ENCODE measurements at regions not wholly inside any gene's neighbourhood (a gene's known extent, or its start where the extent isn't known, plus 50 kb on each side); places are given as distances from the start of the nearest gene placed in this dataset.
A peak's percentile ranks its signal among the peaks of the same experiment; 100 is the strongest.

- Histone ChIP-seq H3K4me1 (ENCODE audit: control insufficient read depth, insufficient read depth, low read depth, low read length) (peaks cover 24% of the 10 kb centered on the region), H3K4me3 (ENCODE audit: insufficient read depth in 1 of 2, low read depth in 1 of 2, low read length in 2 of 2) (no peak overlapping the region), H2AFZ (ENCODE audit: low read depth, low read length) (no peak overlapping the region), H3K4me2 (ENCODE audit: low read length, poor library complexity, severe bottlenecking) (no peak overlapping the region), H3K9me3 (ENCODE audit: control insufficient read depth, low read length) (no peaks in the 10 kb centered on the region), H3K79me1 (replicated peaks; ENCODE audit: low read length, poor library complexity, severe bottlenecking) (no peaks in the 10 kb centered on the region), H2BK5ac (ENCODE audit: low read depth, low read length, poor library complexity, severe bottlenecking) (peak overlapping the region; percentile 98), H3K23ac (ENCODE audit: low read length in 2 of 2) (no peak overlapping the region), H3K27ac (ENCODE audit: low read length, poor library complexity, severe bottlenecking) (peak overlapping the region; percentile 99), H3K36me3 (ENCODE audit: control insufficient read depth in 1 of 2, insufficient read depth in 2 of 2, low read depth in 1 of 2, low read length in 2 of 2) (no peaks in the 10 kb centered on the region), H3K18ac (ENCODE audit: low read depth in 1 of 2, low read length in 2 of 2) (peak overlapping the region; percentile 94 to 95), H3K9ac (ENCODE audit: low read length) (no peak overlapping the region), H2BK15ac (ENCODE audit: low read depth, poor library complexity, severe bottlenecking) (peak overlapping the region; percentile 50), H4K91ac (ENCODE audit: low read length) (peak overlapping the region; percentile 89), H2BK12ac (ENCODE audit: low read length in 2 of 2) (peak overlapping the region; percentile 78 to 88), H2BK120ac (ENCODE audit: low read depth, low read length) (no peak overlapping the region), H3K4ac (ENCODE audit: low read depth in 1 of 2, low read length in 2 of 2) (peak overlapping the region in 1 of 2 experiments; percentile 77), H3K14ac (ENCODE audit: low read length in 2 of 2) (no peak overlapping the region), H2AK5ac (ENCODE audit: low read length, severe bottlenecking) (peak overlapping the region; percentile 88), H3K27me3 (ENCODE audit: control insufficient read depth in 1 of 2, insufficient read depth in 1 of 2, low read length in 2 of 2) (peaks cover 0 to 35% of the 10 kb centered on the region in 2 experiments), H4K8ac (ENCODE audit: low read length) (no peak overlapping the region)
- no peak for DNase-seq
These were observed 79.1 kb upstream of the HNF1B start for GRCh38 chr17:37823996-37824395.

GRCh38 chr17:37820995-37821713 is 76.3 kb upstream of the HNF1B start:
- peak overlapping the region; percentile 81 for H3K27ac ChIP-seq (ENCODE audit: low read length, poor library complexity, severe bottlenecking)
- no peak overlapping the region for H3K4ac ChIP-seq (ENCODE audit: low read depth in 1 of 2, low read length in 2 of 2)
- no peak overlapping the region for H3K4me2 ChIP-seq (ENCODE audit: low read length, poor library complexity, severe bottlenecking)
- peaks cover 18% of the 10 kb centered on the region for H3K4me1 ChIP-seq (ENCODE audit: control insufficient read depth, insufficient read depth, low read depth, low read length)
- no peak overlapping the region for H4K8ac ChIP-seq (ENCODE audit: low read length)
- H4K91ac ChIP-seq (ENCODE audit: low read length), result no peak overlapping the region
- no peaks in the 10 kb centered on the region for H3K36me3 ChIP-seq (ENCODE audit: control insufficient read depth in 1 of 2, insufficient read depth in 2 of 2, low read depth in 1 of 2, low read length in 2 of 2)
- H3K9ac ChIP-seq (ENCODE audit: low read length), result no peak overlapping the region
- H3K23ac ChIP-seq (ENCODE audit: low read length in 2 of 2), result no peak overlapping the region
- H3K14ac ChIP-seq (ENCODE audit: low read length in 2 of 2), result no peak overlapping the region
- H3K27me3 ChIP-seq (ENCODE audit: control insufficient read depth in 1 of 2, insufficient read depth in 1 of 2, low read length in 2 of 2), result peaks cover 0 to 37% of the 10 kb centered on the region in 2 experiments
- H3K79me1 ChIP-seq (replicated peaks; ENCODE audit: low read length, poor library complexity, severe bottlenecking), result peaks cover 3% of the 10 kb centered on the region
- H3K18ac ChIP-seq (ENCODE audit: low read depth in 1 of 2, low read length in 2 of 2), result no peak overlapping the region
- H2AK5ac ChIP-seq (ENCODE audit: low read length, severe bottlenecking), result peak overlapping the region; percentile 97
- 90% methylated on average over 4 of the region's 5 CpGs for WGBS
- H2BK120ac ChIP-seq (ENCODE audit: low read depth, low read length), result no peak overlapping the region
- DNase-seq, result no peak
- no peak overlapping the region for H3K4me3 ChIP-seq (ENCODE audit: insufficient read depth in 1 of 2, low read depth in 1 of 2, low read length in 2 of 2)
- no peak overlapping the region for H2BK12ac ChIP-seq (ENCODE audit: low read length in 2 of 2)
- no peak overlapping the region for H2AFZ ChIP-seq (ENCODE audit: low read depth, low read length)
- no peak overlapping the region for H2BK5ac ChIP-seq (ENCODE audit: low read depth, low read length, poor library complexity, severe bottlenecking)
- no peaks in the 10 kb centered on the region for H3K9me3 ChIP-seq (ENCODE audit: control insufficient read depth, low read length)
- no peak overlapping the region for H2BK15ac ChIP-seq (ENCODE audit: low read depth, poor library complexity, severe bottlenecking)

DNA sequence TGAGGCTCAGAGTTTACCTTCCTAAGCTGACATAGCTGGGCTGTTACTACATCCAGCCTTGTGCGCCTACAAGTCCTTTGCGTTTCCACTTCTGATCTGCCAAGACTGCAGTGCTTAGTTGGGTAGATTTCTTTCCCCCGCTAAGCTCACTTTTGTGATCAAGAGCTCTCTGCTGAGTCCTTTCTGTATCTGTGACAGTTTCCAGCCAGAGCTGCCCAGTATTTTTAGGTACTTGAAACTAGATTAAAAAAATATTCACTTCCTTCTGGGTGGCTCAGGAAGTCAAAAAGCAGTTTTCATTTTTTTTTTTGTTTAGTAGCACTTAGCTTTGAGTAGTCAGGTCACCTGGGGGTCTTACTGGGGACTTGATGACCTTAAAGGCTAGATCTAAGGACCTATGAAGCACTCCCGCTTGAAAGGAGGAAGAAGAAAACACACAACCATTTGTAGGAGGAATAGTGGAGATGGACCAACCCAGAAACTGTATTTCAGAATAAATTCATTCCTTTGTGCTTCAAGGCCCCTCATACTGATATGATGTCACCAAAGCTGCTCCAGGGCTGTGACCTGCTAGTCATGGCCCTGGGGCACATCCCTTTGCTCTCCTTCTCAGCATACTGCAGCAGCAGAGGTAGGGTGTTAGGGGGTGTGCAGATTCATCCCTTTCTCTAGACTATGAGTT is 75.6 kb upstream of the HNF1B start:
- Histone ChIP-seq H2BK5ac (ENCODE audit: low read depth, low read length, poor library complexity, severe bottlenecking) (peak overlapping the region; percentile 88), H4K8ac (ENCODE audit: low read length) (peak overlapping the region; percentile 3), H2AK5ac (ENCODE audit: low read length, severe bottlenecking) (peak overlapping the region; percentile 45), H3K4ac (ENCODE audit: low read depth in 1 of 2, low read length in 2 of 2) (peak overlapping the region in 1 of 2 experiments; percentile 9), H3K27ac (ENCODE audit: low read length, poor library complexity, severe bottlenecking) (peak overlapping the region; percentile 81), H3K23ac (ENCODE audit: low read length in 2 of 2) (no peak overlapping the region), H3K9ac (ENCODE audit: low read length) (no peak overlapping the region), H3K4me3 (ENCODE audit: insufficient read depth in 1 of 2, low read depth in 1 of 2, low read length in 2 of 2) (no peak overlapping the region), H3K36me3 (ENCODE audit: control insufficient read depth in 1 of 2, insufficient read depth in 2 of 2, low read depth in 1 of 2, low read length in 2 of 2) (no peaks in the 10 kb centered on the region), H3K27me3 (ENCODE audit: control insufficient read depth in 1 of 2, insufficient read depth in 1 of 2, low read length in 2 of 2) (peaks cover 0 to 40% of the 10 kb centered on the region in 2 experiments), H3K14ac (ENCODE audit: low read length in 2 of 2) (no peak overlapping the region), H2BK12ac (ENCODE audit: low read length in 2 of 2) (peak overlapping the region in 1 of 2 experiments; percentile 84), H4K91ac (ENCODE audit: low read length) (no peak overlapping the region), H2BK120ac (ENCODE audit: low read depth, low read length) (no peak overlapping the region), H3K79me1 (replicated peaks; ENCODE audit: low read length, poor library complexity, severe bottlenecking) (peaks cover 3% of the 10 kb centered on the region), H3K4me1 (ENCODE audit: control insufficient read depth, insufficient read depth, low read depth, low read length) (peaks cover 13% of the 10 kb centered on the region), H3K9me3 (ENCODE audit: control insufficient read depth, low read length) (no peaks in the 10 kb centered on the region), H2BK15ac (ENCODE audit: low read depth, poor library complexity, severe bottlenecking) (no peak overlapping the region), H3K4me2 (ENCODE audit: low read length, poor library complexity, severe bottlenecking) (no peak overlapping the region), H2AFZ (ENCODE audit: low read depth, low read length) (no peak overlapping the region), H3K18ac (ENCODE audit: low read depth in 1 of 2, low read length in 2 of 2) (peak overlapping the region in 1 of 2 experiments; percentile 69)
- 87% methylated on average over 3 of the region's 4 CpGs for WGBS
- DNase-seq, result no peak

DNA sequence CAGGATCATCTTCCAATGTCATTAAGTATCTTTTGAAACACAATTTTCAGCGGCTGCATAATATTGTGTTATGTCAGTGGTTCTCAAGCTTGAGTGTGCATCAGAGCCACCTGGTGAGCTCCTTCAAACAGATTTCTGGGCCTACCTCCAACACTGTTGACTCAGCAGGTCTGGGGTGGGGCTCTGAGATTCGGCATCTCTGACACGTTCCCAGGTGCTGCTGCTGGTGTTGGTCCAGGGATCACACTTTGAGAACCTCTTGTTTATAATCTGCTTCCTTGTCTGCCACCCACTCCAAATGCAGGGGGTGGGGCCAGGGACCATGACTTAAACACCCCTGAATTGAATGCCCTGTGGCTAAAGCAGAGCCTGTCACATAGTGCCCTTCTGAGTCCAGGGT is 73.8 kb upstream of the HNF1B start:
- Histone ChIP-seq H2AFZ (ENCODE audit: low read depth, low read length) (no peak overlapping the region), H3K9me3 (ENCODE audit: control insufficient read depth, low read length) (no peaks in the 10 kb centered on the region), H2BK120ac (ENCODE audit: low read depth, low read length) (no peak overlapping the region), H3K79me1 (replicated peaks; ENCODE audit: low read length, poor library complexity, severe bottlenecking) (peaks cover 3% of the 10 kb centered on the region), H4K8ac (ENCODE audit: low read length) (peak overlapping the region; percentile 64), H2BK5ac (ENCODE audit: low read depth, low read length, poor library complexity, severe bottlenecking) (peak overlapping the region; percentile 53), H3K4me2 (ENCODE audit: low read length, poor library complexity, severe bottlenecking) (no peak overlapping the region), H3K4me3 (ENCODE audit: insufficient read depth in 1 of 2, low read depth in 1 of 2, low read length in 2 of 2) (no peak overlapping the region), H3K27me3 (ENCODE audit: control insufficient read depth in 1 of 2, insufficient read depth in 1 of 2, low read length in 2 of 2) (peaks cover 0 to 54% of the 10 kb centered on the region in 2 experiments), H4K91ac (ENCODE audit: low read length) (peak overlapping the region; percentile 11), H3K4ac (ENCODE audit: low read depth in 1 of 2, low read length in 2 of 2) (no peak overlapping the region), H3K36me3 (ENCODE audit: control insufficient read depth in 1 of 2, insufficient read depth in 2 of 2, low read depth in 1 of 2, low read length in 2 of 2) (no peaks in the 10 kb centered on the region), H2BK15ac (ENCODE audit: low read depth, poor library complexity, severe bottlenecking) (no peak overlapping the region), H3K18ac (ENCODE audit: low read depth in 1 of 2, low read length in 2 of 2) (peak overlapping the region in 1 of 2 experiments; percentile 40), H3K14ac (ENCODE audit: low read length in 2 of 2) (no peak overlapping the region), H3K23ac (ENCODE audit: low read length in 2 of 2) (no peak overlapping the region), H3K27ac (ENCODE audit: low read length, poor library complexity, severe bottlenecking) (peak overlapping the region; percentile 83), H2BK12ac (ENCODE audit: low read length in 2 of 2) (no peak overlapping the region), H3K9ac (ENCODE audit: low read length) (no peak overlapping the region), H2AK5ac (ENCODE audit: low read length, severe bottlenecking) (peak overlapping the region; percentile 100), H3K4me1 (ENCODE audit: control insufficient read depth, insufficient read depth, low read depth, low read length) (peaks cover 8% of the 10 kb centered on the region)
- 83% methylated on average over 3 of the region's 3 CpGs for WGBS
- no peak for DNase-seq

All from mesenchymal stem cell (in vitro differentiated cells and primary cell).